COLO829 (cell line): ENCODE measurements at regions not wholly inside any gene's neighbourhood (a gene's known extent, or its start where the extent isn't known, plus 50 kb on each side); places are given as distances from the start of the nearest gene placed in this dataset.
A peak's percentile ranks its signal among the peaks of the same experiment; 100 is the strongest.

Experiments
- DNase-seq: peaks from one replicate; pipeline ENCODE4 v3.0.0; 2012; ENCODE audit warnings: low spot score

GRCh38 chr2:201969241-201969937 is 64.3 kb upstream of the FZD7 start:
- no peak for DNase-seq

- DNase-seq: peak; percentile 24
Observed at GRCh38 chr2:201969938-201970785, 63.5 kb upstream of the FZD7 start.

- no peak for DNase-seq
Observed at GRCh38 chr2:201970786-201971108, 62.9 kb upstream of the FZD7 start.

- DNase-seq: peak; percentile 43
Observed at GRCh38 chr2:201971531-201972228, 62.0 kb upstream of the FZD7 start.

GRCh38 chr2:201972621-201973255 is 60.9 kb upstream of the FZD7 start:
- no peak for DNase-seq

- no peak for DNase-seq
Observed at GRCh38 chr2:201973305-201973928, 60.2 kb upstream of the FZD7 start.

- no peak for DNase-seq
Observed at GRCh38 chr2:201974171-201975100, 59.2 kb upstream of the FZD7 start.

GRCh38 chr2:201975434-201975833 is 58.2 kb upstream of the FZD7 start:
- DNase-seq: no peak

GRCh38 chr2:201975964-201976612 is 57.6 kb upstream of the FZD7 start:
- DNase-seq: no peak

GRCh38 chr2:201977651-201978050 is 56.0 kb upstream of the FZD7 start:
- DNase-seq: no peak

- no peak for DNase-seq
Observed at GRCh38 chr2:201978333-201978732, 55.3 kb upstream of the FZD7 start.

- DNase-seq: no peak
Observed at GRCh38 chr2:201978986-201979385, 54.7 kb upstream of the FZD7 start.

GRCh38 chr2:201980389-201980821 is 53.2 kb upstream of the FZD7 start:
- DNase-seq: no peak

- DNase-seq: no peak
Observed at GRCh38 chr2:201980946-201981345, 52.7 kb upstream of the FZD7 start.

GRCh38 chr2:201983174-201983573 is 50.5 kb upstream of the FZD7 start:
- DNase-seq: no peak

GRCh38 chr2:201983800-201984199 is 49.9 kb upstream of the FZD7 start:
- no peak for DNase-seq
